Calu3 (cell line): ENCODE measurements at regions not wholly inside any gene's neighbourhood (a gene's known extent, or its start where the extent isn't known, plus 50 kb on each side); places are given as distances from the start of the nearest gene placed in this dataset.

ENCODE experiments used
- BruUV-seq: library from RNA; stranded (reverse); fragments of 400-500 nt; replicated peaks from 2 replicates; lab custom pipeline; 2021; lab: Mats Ljungman, UMichigan
- CTCF ChIA-PET: fragments of 300-600 bp; sonication (Branson Sonifier 250); formaldehyde crosslinking; loops from one replicate; lab custom pipeline; 2022; ENCODE audit warnings: antibody characterized with exemption; lab: Charles Lee
- DNase-seq: peaks from one replicate; pipeline ENCODE4 v3.0.0; 2022
- H3K27ac Mint-ChIP-seq: one replicate; pipeline ENCODE4 v1.8.0; 2022; ENCODE audit warnings: mixed read lengths; ENCODE audit not compliant: unreplicated experiment
- H3K27me3 Mint-ChIP-seq: one replicate; pipeline ENCODE4 v1.8.0; 2022; ENCODE audit warnings: mixed read lengths; ENCODE audit not compliant: unreplicated experiment
- H3K36me3 Mint-ChIP-seq: one replicate; pipeline ENCODE4 v1.8.0; 2022; ENCODE audit warnings: mild to moderate bottlenecking, moderate library complexity, mixed read lengths; ENCODE audit not compliant: insufficient read depth, unreplicated experiment
- H3K4me1 Mint-ChIP-seq: one replicate; pipeline ENCODE4 v1.8.0; 2022; ENCODE audit warnings: mild to moderate bottlenecking, low read depth, mixed read lengths; ENCODE audit not compliant: unreplicated experiment
- H3K4me3 Mint-ChIP-seq: one replicate; pipeline ENCODE4 v1.8.0; 2022; ENCODE audit warnings: mild to moderate bottlenecking, low read depth, moderate library complexity, mixed read lengths; ENCODE audit not compliant: unreplicated experiment
- H3K9me3 Mint-ChIP-seq: one replicate; pipeline ENCODE4 v1.8.0; 2022; ENCODE audit warnings: low read depth, mixed read lengths; ENCODE audit not compliant: unreplicated experiment
- CTCF ChIP-seq: fragments of 200-600 bp; IDR thresholded peaks from one replicate; pipeline ENCODE4 v1.8.0; 2022; ENCODE audit warnings: antibody characterized with exemption; ENCODE audit not compliant: unreplicated experiment
- intact Hi-C: fragments of 100-400 bp; cut with micrococcal nuclease; formaldehyde crosslinking; loops from one replicate; pipeline ENCODE4 v1.10.0; 2022; ENCODE audit not compliant: unreplicated experiment

GRCh38 chr2:147491506-147491905 is 353.3 kb upstream of the ACVR2A start:
- Mint-ChIP-seq H3K4me1 (no peaks in the 10 kb centered on the region), H3K4me3 (no peak overlapping the region), H3K27ac (no peak overlapping the region), H3K36me3 (no peaks in the 10 kb centered on the region), H3K9me3 (no peaks in the 10 kb centered on the region), H3K27me3 (no peaks in the 10 kb centered on the region)
- DNase-seq = no peak
- no peak for TF ChIP-seq CTCF
- intact Hi-C loops = no loop called here
- CTCF ChIA-PET = no interaction called here
- BruUV-seq = no TSS peak

- no peak overlapping the region for H3K27ac Mint-ChIP-seq
- DNase-seq = no peak
- H3K4me1 Mint-ChIP-seq = no peaks in the 10 kb centered on the region
- H3K27me3 Mint-ChIP-seq = no peaks in the 10 kb centered on the region
- TF ChIP-seq CTCF = no peak
- intact Hi-C loops = no loop called here
- H3K36me3 Mint-ChIP-seq = no peaks in the 10 kb centered on the region
- no TSS peak for BruUV-seq
- CTCF ChIA-PET = no interaction called here
- no peak overlapping the region for H3K4me3 Mint-ChIP-seq
- H3K9me3 Mint-ChIP-seq = no peaks in the 10 kb centered on the region
Observed at GRCh38 chr2:147490401-147491261, 354.2 kb upstream of the ACVR2A start.

GRCh38 chr2:147488472-147488871 is 356.4 kb upstream of the ACVR2A start:
- H3K4me3 Mint-ChIP-seq = no peak overlapping the region
- H3K36me3 Mint-ChIP-seq = no peaks in the 10 kb centered on the region
- H3K9me3 Mint-ChIP-seq = no peaks in the 10 kb centered on the region
- intact Hi-C loops = no loop called here
- TF ChIP-seq CTCF = no peak
- CTCF ChIA-PET = no interaction called here
- no TSS peak for BruUV-seq
- no peak overlapping the region for H3K27ac Mint-ChIP-seq
- no peaks in the 10 kb centered on the region for H3K27me3 Mint-ChIP-seq
- H3K4me1 Mint-ChIP-seq = no peaks in the 10 kb centered on the region
- DNase-seq = no peak

GRCh38 chr2:147487978-147488289 is 356.9 kb upstream of the ACVR2A start:
- Mint-ChIP-seq H3K4me1 (no peaks in the 10 kb centered on the region), H3K4me3 (no peak overlapping the region), H3K27me3 (no peaks in the 10 kb centered on the region), H3K27ac (no peak overlapping the region), H3K9me3 (no peaks in the 10 kb centered on the region), H3K36me3 (no peaks in the 10 kb centered on the region)
- intact Hi-C loops = no loop called here
- no peak for DNase-seq
- CTCF ChIA-PET = no interaction called here
- TF ChIP-seq CTCF = no peak
- no TSS peak for BruUV-seq
